HG03139 (cell line): ENCODE measurements at regions not wholly inside any gene's neighbourhood (a gene's known extent, or its start where the extent isn't known, plus 50 kb on each side); places are given as distances from the start of the nearest gene placed in this dataset.

Source experiments
- ATAC-seq: cut with Tn5 transposase; IDR thresholded peaks from one replicate; pipeline ENCODE4 v1.9.1; 2021; ENCODE audit not compliant: unreplicated experiment

DNA sequence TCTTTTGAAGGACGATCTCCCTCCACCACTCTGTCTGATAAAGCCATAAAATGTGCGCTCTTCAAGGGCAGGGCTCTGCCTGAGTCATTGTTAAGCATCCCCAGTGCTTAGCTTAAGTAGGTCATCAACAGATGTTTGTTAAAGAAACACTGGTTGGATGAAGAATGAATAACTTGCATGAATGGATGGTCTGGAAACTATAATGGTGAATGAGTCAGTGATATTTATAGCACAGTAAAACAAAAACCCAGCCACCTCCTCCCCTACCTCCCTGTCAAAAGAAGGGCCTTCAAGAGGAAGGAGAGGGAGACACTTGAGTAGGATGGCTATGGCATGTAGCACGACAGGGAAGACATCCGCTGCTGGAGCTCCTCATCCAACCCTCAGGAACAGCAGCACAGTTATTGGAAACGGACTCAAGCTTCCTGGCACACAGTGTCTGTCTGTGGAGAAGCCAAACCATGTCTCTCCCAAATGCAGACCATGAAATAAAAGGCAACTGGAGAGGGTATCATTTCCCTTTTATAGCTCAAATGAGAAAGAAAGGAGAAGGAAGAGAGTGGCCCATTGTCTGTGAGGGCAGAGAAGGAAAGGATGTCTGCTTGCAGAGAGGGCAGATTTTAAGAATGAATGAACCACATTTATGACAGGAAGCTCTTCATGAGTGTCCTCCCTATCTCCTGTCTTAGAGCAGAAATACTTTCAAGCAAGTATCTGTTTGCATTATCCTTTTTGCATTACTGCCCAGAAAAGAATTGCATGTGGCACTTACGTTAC lies 183.5 kb upstream of the UBL3 start:
- no peak for ATAC-seq

DNA sequence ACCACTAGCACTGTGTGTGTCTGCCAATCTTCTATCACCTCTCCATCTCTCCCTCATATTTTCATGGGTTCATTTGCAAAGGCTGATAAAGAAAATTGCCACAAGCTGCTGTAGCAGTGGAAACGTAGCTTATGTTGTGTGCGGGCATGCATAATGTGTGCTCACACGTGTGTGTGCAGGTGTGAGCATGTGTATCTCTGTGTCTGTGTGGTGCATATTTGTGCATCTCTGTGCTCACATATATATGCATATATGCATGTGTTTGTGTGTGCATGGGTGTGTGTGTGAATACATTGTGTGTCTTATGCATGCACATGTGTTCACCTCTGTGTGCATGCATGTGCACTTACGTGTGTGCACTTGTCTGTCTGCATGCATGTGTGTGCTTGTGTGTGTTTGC lies 181.8 kb upstream of the UBL3 start:
- ATAC-seq: no peak

DNA sequence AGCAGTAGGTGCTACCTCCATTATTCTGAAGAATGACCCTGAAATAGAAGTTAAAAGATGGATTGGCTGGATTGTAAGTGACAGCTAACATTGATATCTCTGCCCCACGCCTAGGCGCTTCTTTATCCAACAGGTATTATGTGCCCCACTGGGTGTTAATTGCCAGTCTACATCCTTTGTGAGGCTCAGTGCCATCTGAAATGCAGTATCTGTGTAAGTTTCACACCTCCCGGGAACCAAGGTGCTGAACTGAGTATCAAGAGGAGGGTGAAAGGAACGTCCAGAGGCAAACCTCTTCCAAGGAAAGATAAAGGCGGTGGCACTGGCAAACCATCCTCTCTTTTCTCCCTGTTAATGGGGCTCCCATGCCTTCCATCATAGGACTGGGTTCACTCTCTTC lies 181.1 kb upstream of the UBL3 start:
- ATAC-seq: no peak

DNA sequence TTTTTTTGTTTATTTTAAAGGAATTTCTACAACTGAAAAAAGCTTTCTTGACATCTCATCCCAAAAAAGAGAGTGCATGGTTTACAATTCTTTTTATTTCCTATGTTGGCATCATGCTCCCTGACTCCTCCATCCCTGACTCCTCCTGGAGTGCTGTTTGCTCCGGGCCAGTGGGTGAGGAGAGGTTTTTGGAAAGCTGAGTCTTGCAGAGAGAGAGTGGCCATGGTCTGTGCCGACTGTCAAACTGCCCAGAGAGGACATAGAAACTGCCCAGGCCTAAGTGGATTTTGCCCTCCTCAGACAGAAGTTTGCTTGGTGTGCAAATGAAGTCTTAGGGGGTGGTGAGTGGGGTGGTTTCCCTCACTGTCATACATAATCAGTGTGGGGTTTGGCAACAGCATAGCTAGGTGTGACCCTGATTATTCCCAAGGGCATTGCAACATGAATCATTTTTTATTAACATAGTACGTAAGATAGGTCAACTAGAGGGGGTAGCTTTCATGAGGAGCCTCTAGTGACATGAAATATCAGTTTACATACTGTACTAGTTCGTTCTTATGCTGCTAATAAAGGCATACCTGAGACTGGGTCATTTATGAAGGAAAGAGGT lies 179.8 kb upstream of the UBL3 start:
- ATAC-seq: no peak

DNA sequence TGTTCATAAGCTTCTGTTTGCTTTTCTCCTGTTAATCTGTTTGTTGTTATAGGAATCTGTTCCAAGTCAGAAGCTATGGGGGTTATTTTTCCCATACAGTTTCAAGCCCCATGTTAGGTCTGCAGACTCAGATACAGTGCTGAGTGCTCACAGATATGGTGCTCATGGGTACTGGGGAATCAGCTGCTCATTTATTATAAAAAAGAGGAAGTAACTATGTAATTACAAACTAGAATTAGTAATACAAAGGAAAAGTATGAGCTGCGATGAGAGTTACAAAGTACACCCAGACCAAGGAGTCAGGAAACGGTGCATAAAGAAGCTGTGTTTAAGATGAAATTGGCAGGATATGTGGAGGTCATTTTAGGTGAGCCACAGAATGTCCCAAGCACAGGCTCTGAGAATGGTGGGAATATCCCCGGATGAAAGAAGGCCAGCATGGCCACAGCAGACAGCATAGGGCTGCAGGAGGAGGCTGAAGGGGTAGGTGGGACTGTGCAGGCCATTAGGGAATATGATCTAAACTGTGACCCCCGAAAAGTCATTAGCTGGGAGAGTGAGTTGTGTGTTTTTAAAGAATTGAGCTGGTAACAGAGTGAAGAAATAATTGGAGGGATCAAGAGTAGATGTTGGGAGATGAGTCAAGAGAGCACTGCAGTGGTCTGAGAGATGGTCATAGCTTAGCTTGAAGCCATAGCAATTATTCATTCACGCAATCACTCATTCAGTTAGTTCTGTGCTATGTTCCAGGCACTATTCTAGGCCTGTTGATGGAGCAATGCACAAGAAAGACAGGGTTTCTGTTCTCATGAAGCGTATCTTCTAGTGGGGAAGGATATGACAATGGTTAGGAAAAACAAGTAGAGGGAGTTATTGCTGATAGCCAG lies 177.4 kb upstream of the UBL3 start:
- ATAC-seq: no peak

DNA sequence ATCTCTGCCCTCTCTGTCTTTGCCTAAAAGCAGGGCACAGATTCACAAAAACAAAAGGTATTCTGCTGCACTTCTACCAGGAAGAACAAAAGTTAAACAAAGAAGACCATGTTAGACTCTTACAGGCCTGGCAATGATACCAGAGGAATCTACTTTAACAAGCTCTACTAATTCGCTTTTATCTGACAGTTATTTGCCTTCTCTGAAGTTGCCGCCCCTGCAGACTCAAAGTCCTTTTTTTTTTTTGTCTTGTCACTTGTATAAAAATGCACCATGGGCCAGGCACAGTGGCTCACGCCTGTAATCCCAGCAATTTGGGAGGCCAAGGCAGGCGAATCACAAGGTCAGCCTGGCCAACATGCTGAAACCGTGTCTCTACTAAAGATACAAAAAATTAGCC lies 176.5 kb upstream of the UBL3 start:
- ATAC-seq: no peak

DNA sequence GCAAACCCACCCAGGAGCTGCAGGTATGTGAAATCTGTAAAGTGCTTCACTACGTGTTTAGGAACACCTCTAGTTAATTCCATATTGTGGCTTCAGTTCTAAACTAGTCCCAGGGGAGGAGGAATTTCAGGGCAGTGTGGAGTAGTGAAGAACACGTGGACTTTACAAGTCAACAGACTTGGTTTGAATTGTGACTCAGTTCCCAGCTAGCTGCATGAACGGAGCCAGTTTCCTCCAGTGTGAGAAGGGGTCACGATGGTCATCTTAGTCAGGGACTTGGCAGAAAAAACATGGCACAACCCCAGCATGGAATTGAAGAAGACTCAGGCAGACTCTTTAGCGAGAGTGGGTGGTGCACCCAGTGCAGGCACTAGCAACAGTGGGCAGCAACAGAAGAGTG lies 175.7 kb upstream of the UBL3 start:
- no peak for ATAC-seq

DNA sequence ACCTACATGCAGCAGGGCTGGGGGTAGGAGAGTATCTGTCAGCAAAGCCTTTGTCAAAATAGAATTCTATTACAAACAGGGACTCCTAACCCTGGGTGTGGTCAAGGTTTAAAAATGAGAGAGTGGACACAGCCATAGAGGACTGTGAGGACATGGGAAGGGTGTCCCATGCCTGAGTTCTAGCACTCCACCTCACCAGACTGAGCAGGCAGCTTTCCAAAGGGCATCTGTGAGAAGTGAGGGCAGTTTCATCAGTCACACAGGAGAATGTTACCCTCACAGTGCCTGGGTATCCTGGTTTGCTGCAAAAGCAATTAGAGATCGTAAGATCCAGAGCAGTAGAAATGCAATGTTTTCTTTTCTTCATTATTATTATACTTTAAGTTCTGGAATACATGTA lies 174.9 kb upstream of the UBL3 start:
- ATAC-seq: no peak

DNA sequence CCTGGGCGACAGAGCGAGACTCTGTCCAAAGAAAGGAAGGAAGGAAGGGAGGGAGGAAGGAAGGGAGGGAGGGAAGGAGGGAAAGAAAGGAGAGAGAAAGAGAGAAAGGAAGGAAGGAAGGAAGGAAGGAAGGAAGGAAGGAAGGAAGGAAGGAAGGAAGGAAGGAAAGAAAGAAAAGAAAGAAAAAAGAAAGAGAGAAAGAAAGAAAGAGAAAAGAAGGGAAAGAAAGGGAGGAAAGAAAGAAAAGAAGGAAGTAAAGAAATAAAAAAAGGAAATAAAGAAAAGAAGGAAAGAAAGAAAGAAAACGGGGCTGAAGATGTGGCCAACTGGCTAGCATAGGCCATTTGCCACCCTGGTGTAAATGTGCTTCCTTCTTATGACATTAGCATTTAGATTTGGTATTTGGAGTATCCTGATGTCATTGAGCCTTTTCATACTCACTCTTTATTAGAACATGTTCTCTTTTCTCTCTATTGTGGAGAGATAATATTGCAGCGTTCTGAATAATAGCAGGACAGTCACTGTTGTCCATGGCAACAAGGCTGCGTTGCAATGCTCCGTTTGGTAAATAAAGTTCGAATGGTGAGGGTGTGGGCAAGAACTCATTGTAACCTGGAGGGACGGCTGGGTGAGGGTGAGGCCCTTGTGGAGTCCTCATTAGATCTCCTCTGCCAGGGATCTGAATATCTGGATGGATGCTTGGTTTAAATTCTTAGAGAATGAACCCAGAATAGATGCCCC lies 173.9 kb upstream of the UBL3 start:
- ATAC-seq: no peak

DNA sequence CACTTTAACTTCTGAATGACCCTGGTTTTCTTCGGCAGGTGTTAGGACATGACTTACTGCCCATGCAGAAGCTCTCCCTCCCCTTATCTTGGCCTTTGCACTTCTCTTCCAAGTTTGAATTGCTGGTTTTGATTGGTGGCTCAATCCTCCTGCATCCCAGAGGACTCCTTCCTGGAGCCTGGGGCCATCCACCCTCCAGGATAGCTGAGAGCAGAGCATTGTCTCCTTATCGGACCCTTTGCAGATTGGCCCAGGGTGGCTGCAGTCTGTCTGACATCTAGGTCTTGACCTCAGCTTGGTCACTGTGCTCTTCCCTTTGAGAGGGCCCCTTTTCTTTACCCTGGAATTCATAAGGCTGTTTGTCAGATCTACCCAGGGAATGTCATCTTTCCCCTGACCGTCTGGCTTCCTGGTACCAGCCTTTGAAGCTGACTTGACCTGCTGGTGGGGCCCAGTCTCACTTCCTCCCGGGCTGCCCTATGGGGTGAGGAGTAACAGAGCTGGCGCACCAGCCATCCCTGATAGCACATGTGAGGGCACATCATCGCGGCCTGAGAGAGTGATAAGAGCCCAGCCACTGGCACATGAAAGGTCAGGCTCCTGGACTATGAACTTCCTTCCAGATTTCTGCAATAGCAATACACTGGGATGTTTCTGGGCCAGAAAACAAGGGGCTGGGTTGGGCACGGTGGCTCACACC lies 172.9 kb upstream of the UBL3 start:
- ATAC-seq: no peak

DNA sequence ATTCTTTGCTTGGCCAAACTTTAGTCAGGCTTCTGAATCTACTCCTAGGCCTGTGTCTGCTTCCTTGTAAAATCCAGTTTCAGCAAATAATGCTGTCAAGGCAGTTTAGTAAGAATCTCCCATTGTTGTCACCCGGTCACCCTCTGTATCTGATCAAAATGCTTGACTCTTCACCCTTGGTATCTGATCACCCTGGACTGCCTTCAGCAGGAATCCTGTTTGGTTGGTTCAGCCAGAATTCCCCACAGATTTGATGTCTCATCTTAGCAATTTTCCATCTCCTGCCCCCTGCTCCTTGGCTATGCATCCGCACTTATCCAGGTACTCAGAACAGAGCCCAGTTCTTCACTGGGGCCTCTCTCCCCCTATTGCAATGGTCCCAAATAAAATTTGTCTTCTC lies 172.4 kb upstream of the UBL3 start:
- ATAC-seq: no peak

DNA sequence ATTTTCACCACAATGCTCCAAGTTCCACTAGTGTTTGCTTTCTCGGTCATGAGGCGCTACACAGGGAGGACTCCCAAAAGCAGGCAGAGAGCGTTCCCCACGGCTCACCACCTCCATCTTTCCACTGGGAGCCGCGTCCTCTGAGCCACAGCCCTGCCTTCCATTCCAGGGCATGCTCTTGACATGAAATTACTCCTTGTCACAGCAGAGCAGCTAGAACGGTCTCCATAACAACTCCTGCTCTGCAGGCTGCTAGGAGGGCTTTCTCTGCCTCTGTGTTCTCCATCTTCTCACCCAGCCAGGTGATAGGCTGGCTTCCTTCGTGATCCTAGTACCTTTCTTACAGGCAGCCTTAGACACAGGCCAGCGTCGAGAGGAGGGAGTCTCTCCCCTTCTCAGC lies 171.8 kb upstream of the UBL3 start:
- no peak for ATAC-seq

DNA sequence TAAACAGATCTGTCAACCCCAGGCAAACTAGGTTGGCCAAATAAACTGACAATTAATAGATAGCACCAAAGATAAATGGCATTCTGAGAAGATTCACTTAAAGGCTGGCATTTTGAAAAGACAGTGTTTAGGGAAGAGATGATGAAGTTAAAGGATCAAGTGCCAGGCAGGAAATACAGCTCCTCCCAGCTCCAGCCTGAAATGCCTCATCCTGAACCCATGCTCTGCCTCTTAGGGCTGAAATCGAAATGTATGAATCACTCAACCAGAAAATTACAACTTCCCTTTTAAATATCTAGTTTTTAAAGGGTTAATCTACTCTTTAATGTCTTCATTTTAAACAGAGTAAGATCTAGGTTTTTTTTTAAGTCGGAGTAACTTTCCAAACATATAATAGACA lies 171.2 kb upstream of the UBL3 start:
- no peak for ATAC-seq

DNA sequence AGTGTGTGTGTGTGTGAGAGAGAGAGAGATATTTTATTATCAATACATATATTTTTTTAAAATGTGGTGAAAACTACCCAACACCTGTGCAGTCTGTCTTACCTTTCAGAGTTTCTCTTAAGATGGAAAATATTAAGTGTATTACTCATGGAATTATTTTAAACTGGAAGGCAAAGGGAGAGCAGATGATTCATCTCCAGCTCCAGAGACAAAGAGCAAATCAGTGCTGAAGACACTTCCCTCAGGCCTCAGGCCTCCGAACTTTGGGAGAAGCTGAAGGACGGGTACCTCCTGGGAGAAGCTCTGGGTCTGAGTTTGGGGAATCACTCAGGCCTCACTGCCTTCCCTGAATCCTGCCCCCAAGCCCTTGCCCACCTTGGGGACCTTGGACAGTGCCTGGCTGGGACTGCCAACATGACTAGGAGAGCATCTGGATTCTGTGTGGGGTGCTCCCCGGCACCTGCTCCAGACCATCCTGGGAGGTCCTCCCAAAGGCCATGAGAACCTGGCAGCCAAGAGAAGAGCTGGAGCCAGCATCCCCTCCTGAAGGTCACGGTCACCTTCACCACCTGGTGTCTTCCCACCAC lies 170.4 kb upstream of the UBL3 start:
- ATAC-seq: no peak

DNA sequence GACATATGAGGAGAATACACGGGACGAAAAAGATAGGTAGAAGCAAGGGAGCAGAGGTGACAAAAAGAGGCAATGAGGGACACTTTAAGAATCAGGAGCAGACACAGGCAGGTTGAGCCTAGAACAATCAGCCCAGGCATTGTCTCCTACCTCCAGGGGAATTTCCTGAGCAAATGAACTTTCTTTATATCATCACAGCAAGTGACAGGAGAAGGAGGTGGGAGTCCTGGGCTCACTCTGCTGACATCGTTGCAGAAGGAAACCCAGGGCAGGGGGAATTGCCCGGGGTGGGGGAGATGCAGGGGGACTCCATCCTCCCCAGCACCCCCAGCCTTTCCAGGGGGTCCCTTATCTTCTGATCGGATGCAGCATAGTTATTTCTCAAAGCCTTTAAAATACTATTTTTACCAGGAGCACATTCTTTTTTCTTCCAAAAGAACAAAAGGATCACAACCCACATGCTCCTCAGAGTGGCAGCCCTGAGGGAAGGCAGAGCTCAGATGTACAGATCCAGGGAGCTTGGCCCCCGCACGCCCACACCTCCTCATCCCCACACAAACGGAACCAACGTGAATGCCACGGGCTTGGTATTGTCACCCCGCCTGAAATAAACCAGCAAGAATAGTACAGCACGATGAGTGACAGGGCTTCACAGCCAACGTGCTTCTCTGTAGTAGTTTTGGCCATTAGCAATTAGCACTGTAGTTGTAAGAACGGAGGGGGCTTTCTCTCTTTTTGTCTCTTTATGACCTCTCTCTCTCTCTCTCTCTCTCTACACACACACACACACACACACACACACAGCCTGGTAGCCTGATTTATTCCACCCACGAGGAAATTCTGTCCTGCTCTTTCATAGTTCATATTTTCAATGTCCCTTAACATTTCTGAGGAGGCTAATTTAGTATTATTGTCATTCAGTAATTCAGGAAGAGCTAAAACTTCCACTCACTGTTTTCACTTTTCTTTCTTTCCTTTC lies 169.5 kb upstream of the UBL3 start:
- ATAC-seq: no peak

DNA sequence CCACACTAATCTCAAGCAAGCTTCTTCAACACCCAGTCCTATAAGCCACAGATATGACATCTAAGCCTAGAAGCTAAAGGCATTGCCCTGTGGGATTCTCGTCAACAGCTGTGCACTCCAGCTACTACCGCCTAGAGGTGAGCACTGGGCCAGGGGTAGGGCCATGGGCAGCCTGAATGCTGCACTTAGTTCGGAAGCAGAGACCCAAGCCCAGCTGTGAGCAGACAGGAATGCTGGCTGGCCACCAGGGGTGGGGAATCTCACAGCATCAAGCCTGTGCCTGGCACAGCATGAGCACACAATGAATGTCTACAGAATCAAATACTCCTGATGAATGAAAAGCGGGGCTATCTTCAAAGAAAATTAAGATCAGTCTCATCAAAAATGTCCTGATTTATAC lies 167.5 kb upstream of the UBL3 start:
- ATAC-seq: no peak

DNA sequence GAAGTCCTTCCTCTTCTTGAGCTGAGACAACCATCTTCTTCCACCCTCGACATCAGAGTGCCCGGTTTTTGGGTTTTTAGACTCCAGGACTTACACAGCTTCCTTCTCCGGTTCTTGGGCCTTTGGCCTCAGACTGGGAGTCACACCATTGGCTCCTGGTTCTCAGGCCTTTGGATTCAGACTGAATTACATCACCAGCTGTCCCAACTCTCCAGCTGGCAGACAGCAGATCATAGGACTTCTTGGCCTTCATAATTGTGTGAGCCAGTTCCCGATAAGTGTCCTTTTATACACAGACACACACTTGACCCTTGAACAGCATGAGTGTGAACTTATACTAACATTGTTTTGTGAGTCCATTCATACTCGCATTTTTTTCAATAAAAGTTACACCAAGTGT lies 166.0 kb upstream of the UBL3 start:
- ATAC-seq: no peak

DNA sequence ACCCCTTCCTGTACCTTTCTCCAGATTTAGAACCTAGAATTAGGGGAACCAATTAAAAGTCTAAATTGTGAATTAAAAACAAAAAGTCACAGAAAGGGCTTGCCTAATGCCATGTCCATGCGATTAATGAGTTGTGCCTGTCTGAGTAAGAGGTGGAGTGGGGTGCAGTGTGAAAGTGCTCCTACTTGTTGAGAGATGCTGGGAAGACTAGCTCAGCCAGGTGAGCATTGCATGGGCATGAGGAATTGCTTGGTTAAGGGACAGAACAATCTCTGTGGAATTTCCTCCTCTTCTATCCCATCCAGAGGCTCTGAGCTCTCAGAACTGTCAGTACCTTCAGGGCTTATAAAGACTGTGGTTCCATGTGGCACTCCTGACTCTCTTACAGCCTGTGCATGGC lies 159.0 kb upstream of the UBL3 start:
- ATAC-seq: no peak

DNA sequence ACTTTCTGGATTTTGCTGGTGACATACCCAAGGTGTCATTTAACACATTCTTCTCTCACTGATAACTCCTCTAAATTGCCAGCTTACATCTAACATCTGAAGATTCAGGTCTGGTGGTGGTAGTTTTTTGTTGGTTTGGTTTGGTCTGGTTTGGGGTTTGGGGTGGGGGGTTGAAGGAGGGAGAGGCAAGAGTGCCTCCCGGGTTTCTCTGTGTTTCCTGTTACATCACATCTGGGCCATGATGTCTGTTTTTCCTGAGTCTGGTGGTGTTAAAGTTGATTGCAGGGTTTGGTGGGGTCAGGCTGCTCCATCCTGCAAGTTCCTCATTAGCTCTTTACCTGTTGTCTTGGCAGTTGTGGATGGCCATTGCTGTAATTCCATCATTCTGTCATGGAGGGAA lies 155.8 kb upstream of the UBL3 start:
- ATAC-seq: no peak
